Upper lobe of right lung (tissue), 1 donor: ENCODE measurements at regions not wholly inside any gene's neighbourhood (a gene's known extent, or its start where the extent isn't known, plus 50 kb on each side); places are given as distances from the start of the nearest gene placed in this dataset.

Experiments
- ATAC-seq: fragments of 200-7000 bp; cut with Tn5 transposase; one replicate; pipeline ENCODE4 v1.9.1; 2020; ENCODE audit warnings: mild to moderate bottlenecking, moderate library complexity
- DNase-seq: peaks from one replicate; pipeline ENCODE4 v3.0.0-alpha.2; 2020
- H3K27ac ChIP-seq: fragments of 200-600 bp; one replicate; pipeline ENCODE4 v1.8.0; 2022
- H3K27me3 ChIP-seq: fragments of 200-600 bp; one replicate; pipeline ENCODE4 v1.8.0; 2022; ENCODE audit warnings: mild to moderate bottlenecking
- H3K36me3 ChIP-seq: fragments of 200-600 bp; one replicate; pipeline ENCODE4 v1.8.0; 2022
- H3K4me1 ChIP-seq: fragments of 200-600 bp; one replicate; pipeline ENCODE4 v1.8.0; 2022
- H3K4me3 ChIP-seq: fragments of 200-600 bp; one replicate; pipeline ENCODE4 v1.8.0; 2022; ENCODE audit warnings: mild to moderate bottlenecking
- H3K9me3 ChIP-seq: fragments of 200-600 bp; one replicate; pipeline ENCODE4 v1.8.0; 2022
- intact Hi-C: fragments of 100-400 bp; cut with DNase I; formaldehyde crosslinking; loops from one replicate; pipeline ENCODE4 v1.11.0; 2022
- TF ChIP-seq, protein P1 (sequence below): fragments of 200-600 bp; IDR thresholded peaks from one replicate; pipeline ENCODE4 v1.8.0; 2022; ENCODE audit warnings: antibody characterized with exemption
- donor health status: DM: no; HTN: yes; CAD: no; lungs with severe emphysema.

DNA sequence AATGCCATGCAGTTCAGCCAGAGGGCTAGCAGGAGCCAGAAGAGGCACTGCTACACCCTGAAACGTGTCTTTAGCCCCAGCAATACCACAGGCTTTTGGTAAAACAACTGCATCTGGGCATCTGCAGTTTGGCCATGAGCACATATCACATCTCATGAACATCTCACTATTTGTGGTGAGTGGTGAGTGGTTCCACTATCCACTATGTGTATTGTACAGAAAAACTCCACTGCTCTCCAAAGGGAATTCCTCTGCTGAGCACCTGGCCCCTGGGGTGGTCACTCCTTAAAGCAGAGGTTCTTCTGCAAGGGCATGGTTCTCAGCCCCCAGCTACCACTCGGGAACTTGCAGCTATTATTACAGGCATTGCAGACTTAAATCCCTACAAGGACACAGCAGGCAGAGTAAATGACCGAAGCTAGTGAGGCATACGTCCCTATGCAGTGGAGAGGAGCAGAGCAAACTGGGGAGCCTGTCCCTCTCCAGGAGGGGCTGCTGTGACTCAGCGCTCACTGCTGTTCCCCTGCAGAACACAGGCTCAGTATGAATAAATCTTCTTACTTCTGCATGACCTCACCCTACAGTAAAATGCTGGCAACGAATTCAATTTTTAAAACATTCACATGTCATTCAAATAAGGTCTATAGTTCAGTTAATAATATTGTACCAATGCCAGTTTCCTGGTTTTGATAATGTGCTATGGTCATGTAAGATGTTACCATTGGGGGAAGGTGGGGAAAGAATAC, 332.4 kb upstream of the ZNF507 start:
- DNase-seq, result no peak
- no peaks in the 10 kb centered on the region for H3K9me3 ChIP-seq
- no peaks in the 10 kb centered on the region for H3K4me1 ChIP-seq
- no peak for ATAC-seq
- H3K4me3 ChIP-seq, result no peak overlapping the region
- H3K27ac ChIP-seq, result no peak overlapping the region
- no peaks in the 10 kb centered on the region for H3K36me3 ChIP-seq
- TF ChIP-seq, protein P1, sequence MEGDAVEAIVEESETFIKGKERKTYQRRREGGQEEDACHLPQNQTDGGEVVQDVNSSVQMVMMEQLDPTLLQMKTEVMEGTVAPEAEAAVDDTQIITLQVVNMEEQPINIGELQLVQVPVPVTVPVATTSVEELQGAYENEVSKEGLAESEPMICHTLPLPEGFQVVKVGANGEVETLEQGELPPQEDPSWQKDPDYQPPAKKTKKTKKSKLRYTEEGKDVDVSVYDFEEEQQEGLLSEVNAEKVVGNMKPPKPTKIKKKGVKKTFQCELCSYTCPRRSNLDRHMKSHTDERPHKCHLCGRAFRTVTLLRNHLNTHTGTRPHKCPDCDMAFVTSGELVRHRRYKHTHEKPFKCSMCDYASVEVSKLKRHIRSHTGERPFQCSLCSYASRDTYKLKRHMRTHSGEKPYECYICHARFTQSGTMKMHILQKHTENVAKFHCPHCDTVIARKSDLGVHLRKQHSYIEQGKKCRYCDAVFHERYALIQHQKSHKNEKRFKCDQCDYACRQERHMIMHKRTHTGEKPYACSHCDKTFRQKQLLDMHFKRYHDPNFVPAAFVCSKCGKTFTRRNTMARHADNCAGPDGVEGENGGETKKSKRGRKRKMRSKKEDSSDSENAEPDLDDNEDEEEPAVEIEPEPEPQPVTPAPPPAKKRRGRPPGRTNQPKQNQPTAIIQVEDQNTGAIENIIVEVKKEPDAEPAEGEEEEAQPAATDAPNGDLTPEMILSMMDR, result no peak
- intact Hi-C loops, result no loop called here
- H3K27me3 ChIP-seq, result no peaks in the 10 kb centered on the region

DNA sequence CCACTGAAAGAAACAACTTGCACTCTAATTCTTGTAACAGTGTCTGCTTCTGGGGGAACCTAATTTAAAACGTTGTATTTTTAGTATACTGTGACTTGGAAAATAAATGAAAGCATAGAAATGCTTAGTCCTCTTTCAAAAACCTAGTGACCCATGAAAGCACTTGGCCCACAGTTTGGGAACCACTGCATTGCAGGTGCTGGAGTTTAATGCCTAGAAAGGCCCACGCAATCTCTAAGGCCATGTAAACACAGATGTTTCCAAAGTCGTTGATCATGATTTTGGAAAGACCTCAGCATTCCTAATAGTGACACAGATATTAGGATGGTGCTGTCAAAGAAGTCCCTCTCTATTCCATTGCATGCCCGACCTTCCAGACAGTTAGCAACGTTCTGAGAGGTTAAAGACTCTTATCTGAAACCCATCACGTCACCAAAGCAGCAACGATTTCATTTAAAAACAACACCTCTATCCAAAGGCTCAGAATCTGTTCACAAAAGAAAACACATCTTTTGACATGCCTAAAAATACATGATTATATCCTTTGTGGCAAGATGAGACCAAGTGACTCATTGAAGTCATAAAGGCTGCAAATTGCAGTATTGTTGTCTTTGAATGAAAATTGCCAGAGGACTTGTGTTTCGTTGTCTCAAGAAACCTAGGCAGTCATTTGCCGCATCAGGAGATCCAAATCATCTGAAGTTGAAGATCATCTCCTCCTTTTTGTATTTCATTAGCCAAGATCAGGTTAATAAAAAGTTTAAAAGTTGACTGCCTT, 328.0 kb upstream of the ZNF507 start:
- no peak overlapping the region for H3K27ac ChIP-seq
- H3K4me3 ChIP-seq, result no peak overlapping the region
- no peak for DNase-seq
- TF ChIP-seq, protein P1, result no peak
- intact Hi-C loops, result no loop called here
- H3K9me3 ChIP-seq, result no peaks in the 10 kb centered on the region
- H3K27me3 ChIP-seq, result no peaks in the 10 kb centered on the region
- H3K36me3 ChIP-seq, result no peaks in the 10 kb centered on the region
- H3K4me1 ChIP-seq, result no peaks in the 10 kb centered on the region
- no peak for ATAC-seq

DNA sequence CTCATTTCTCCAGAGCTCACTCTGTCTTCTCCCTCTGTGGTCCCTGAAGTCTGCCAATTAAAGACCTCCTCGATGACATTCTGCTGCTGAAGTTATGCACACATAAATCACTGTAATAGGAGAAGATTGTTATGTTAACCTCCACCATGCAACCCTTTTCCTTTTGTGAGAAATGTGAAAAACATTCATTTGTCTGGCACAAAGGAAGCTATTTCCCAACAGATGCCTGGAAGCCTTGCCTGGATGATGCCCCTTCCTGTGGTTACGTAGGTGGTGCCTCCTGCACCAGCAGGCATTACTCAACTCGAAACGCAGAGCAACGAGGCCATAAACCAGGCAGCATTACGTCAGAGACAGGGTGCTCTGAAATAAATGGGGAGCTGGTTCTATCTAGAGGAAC, 327.4 kb upstream of the ZNF507 start:
- DNase-seq, result no peak
- Histone ChIP-seq H3K4me3 (no peak overlapping the region), H3K4me1 (no peaks in the 10 kb centered on the region), H3K27me3 (no peaks in the 10 kb centered on the region), H3K27ac (no peak overlapping the region), H3K36me3 (no peaks in the 10 kb centered on the region), H3K9me3 (no peaks in the 10 kb centered on the region)
- TF ChIP-seq, protein P1, result no peak
- no peak for ATAC-seq
- intact Hi-C loops, result no loop called here

- DNase-seq, result no peak
- Histone ChIP-seq H3K36me3 (no peaks in the 10 kb centered on the region), H3K9me3 (no peaks in the 10 kb centered on the region), H3K27ac (no peak overlapping the region), H3K4me3 (no peak overlapping the region), H3K27me3 (no peaks in the 10 kb centered on the region), H3K4me1 (no peaks in the 10 kb centered on the region)
- no peak for ATAC-seq
- intact Hi-C loops, result no loop called here
- TF ChIP-seq, protein P1, result no peak
Observed at GRCh38 chr19:32020538-32020937, 324.9 kb upstream of the ZNF507 start.

DNA sequence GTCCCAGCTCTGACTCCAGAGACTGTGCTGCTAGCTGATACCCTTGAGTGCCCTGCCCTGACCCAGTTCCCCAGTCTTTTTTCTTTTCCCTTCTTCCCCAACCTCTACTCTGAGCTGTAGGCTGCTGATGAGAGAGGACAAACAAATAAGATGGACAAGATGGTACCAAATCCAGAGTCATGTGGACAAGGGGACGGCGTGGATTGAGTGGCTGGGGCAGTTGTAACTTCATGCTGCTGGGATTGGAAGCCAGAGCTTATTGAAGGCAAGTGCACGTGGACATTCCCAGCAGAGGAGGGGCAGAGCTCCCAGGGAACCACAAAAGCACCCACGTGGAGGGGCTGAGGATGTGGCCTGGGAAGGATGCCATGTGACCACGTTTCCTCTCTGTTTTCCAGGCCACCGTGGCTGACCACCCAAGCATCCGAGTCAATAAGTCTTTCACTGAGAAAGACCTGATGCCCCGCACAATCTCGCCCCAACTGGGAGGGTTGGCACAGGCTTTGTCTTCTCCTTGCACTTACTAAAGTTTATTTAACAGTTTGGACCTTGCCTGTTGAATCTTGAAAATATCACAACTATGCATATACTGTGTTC, 323.3 kb upstream of the ZNF507 start:
- Histone ChIP-seq H3K27ac (no peak overlapping the region), H3K4me3 (no peak overlapping the region), H3K9me3 (no peaks in the 10 kb centered on the region), H3K4me1 (no peaks in the 10 kb centered on the region), H3K36me3 (no peaks in the 10 kb centered on the region), H3K27me3 (no peaks in the 10 kb centered on the region)
- ATAC-seq (no peak), DNase-seq (no peak)
- TF ChIP-seq, protein P1, result no peak
- intact Hi-C loops, result no loop called here
